ENCODE measurements at regions not wholly inside any gene's neighbourhood (a gene's known extent, or its start where the extent isn't known, plus 50 kb on each side); places are given as distances from the start of the nearest gene placed in this dataset.

GRCh38 chr18:78676622-78677482 lies 302.8 kb upstream of the SALL3 start:
- Mint-ChIP-seq H3K36me3 (no peaks in the 10 kb centered on the region), H3K9me3 (no peaks in the 10 kb centered on the region), H3K27me3 (no peaks in the 10 kb centered on the region), H3K4me1 (no peaks in the 10 kb centered on the region), H3K27ac (no peak overlapping the region), H3K4me3 (no peak overlapping the region)

GRCh38 chr18:78677483-78678317 lies 301.9 kb upstream of the SALL3 start:
- Mint-ChIP-seq H3K4me3 (no peak overlapping the region), H3K9me3 (no peaks in the 10 kb centered on the region), H3K36me3 (no peaks in the 10 kb centered on the region), H3K4me1 (no peaks in the 10 kb centered on the region), H3K27me3 (no peaks in the 10 kb centered on the region), H3K27ac (no peak overlapping the region)

- Mint-ChIP-seq H3K4me1 (no peaks in the 10 kb centered on the region), H3K9me3 (no peaks in the 10 kb centered on the region)
These were observed 301.3 kb upstream of the SALL3 start for GRCh38 chr18:78678318-78678695.

GRCh38 chr18:78679031-78679430 lies 300.6 kb upstream of the SALL3 start:
- Mint-ChIP-seq H3K4me3 (no peak overlapping the region), H3K9me3 (no peaks in the 10 kb centered on the region), H3K4me1 (no peaks in the 10 kb centered on the region), H3K36me3 (no peaks in the 10 kb centered on the region), H3K27ac (no peak overlapping the region), H3K27me3 (no peaks in the 10 kb centered on the region)

More at GRCh38 chr18:78678318-78678695, 301.3 kb upstream of the SALL3 start:
- no peak overlapping the region for H3K27ac Mint-ChIP-seq
- H3K27me3 Mint-ChIP-seq, result no peaks in the 10 kb centered on the region
- no peaks in the 10 kb centered on the region for H3K36me3 Mint-ChIP-seq
- no peak overlapping the region for H3K4me3 Mint-ChIP-seq

- Mint-ChIP-seq H3K4me1 (no peaks in the 10 kb centered on the region), H3K27me3 (no peaks in the 10 kb centered on the region), H3K36me3 (no peaks in the 10 kb centered on the region), H3K4me3 (no peak overlapping the region), H3K27ac (no peak overlapping the region), H3K9me3 (no peaks in the 10 kb centered on the region)
These were observed 299.9 kb upstream of the SALL3 start for GRCh38 chr18:78679613-78680260.

- H3K27ac Mint-ChIP-seq, result no peak overlapping the region
- H3K4me1 Mint-ChIP-seq, result no peaks in the 10 kb centered on the region
- H3K4me3 Mint-ChIP-seq, result no peak overlapping the region
- H3K27me3 Mint-ChIP-seq, result no peaks in the 10 kb centered on the region
- no peaks in the 10 kb centered on the region for H3K36me3 Mint-ChIP-seq
- no peaks in the 10 kb centered on the region for H3K9me3 Mint-ChIP-seq
These were observed 298.2 kb upstream of the SALL3 start for GRCh38 chr18:78681396-78681795.

- no peak overlapping the region for H3K27ac Mint-ChIP-seq
- no peaks in the 10 kb centered on the region for H3K9me3 Mint-ChIP-seq
- no peaks in the 10 kb centered on the region for H3K4me1 Mint-ChIP-seq
- no peak overlapping the region for H3K4me3 Mint-ChIP-seq
- H3K36me3 Mint-ChIP-seq, result no peaks in the 10 kb centered on the region
- no peaks in the 10 kb centered on the region for H3K27me3 Mint-ChIP-seq
These were observed 297.7 kb upstream of the SALL3 start for GRCh38 chr18:78681934-78682333.

- Mint-ChIP-seq H3K36me3 (no peaks in the 10 kb centered on the region), H3K27me3 (no peaks in the 10 kb centered on the region), H3K4me1 (no peaks in the 10 kb centered on the region), H3K9me3 (no peaks in the 10 kb centered on the region), H3K27ac (no peak overlapping the region), H3K4me3 (no peak overlapping the region)
These were observed 296.9 kb upstream of the SALL3 start for GRCh38 chr18:78682716-78683115.

GRCh38 chr18:78683191-78684010 lies 296.2 kb upstream of the SALL3 start:
- H3K9me3 Mint-ChIP-seq, result no peaks in the 10 kb centered on the region
- H3K4me3 Mint-ChIP-seq, result no peak overlapping the region
- H3K27ac Mint-ChIP-seq, result no peak overlapping the region
- H3K36me3 Mint-ChIP-seq, result no peaks in the 10 kb centered on the region
- H3K27me3 Mint-ChIP-seq, result no peaks in the 10 kb centered on the region
- H3K4me1 Mint-ChIP-seq, result no peaks in the 10 kb centered on the region

- no peaks in the 10 kb centered on the region for H3K36me3 Mint-ChIP-seq
- no peaks in the 10 kb centered on the region for H3K9me3 Mint-ChIP-seq
- H3K4me3 Mint-ChIP-seq, result no peak overlapping the region
- no peak overlapping the region for H3K27ac Mint-ChIP-seq
- no peaks in the 10 kb centered on the region for H3K4me1 Mint-ChIP-seq
- no peaks in the 10 kb centered on the region for H3K27me3 Mint-ChIP-seq
These were observed 294.2 kb upstream of the SALL3 start for GRCh38 chr18:78685250-78685979.

- Mint-ChIP-seq H3K27ac (no peak overlapping the region), H3K36me3 (no peaks in the 10 kb centered on the region), H3K27me3 (no peaks in the 10 kb centered on the region), H3K9me3 (no peaks in the 10 kb centered on the region), H3K4me3 (no peak overlapping the region), H3K4me1 (no peaks in the 10 kb centered on the region)
These were observed 293.6 kb upstream of the SALL3 start for GRCh38 chr18:78685980-78686530.

GRCh38 chr18:78686976-78687685 lies 292.5 kb upstream of the SALL3 start:
- Mint-ChIP-seq H3K27ac (no peak overlapping the region), H3K4me1 (no peaks in the 10 kb centered on the region), H3K4me3 (no peak overlapping the region), H3K9me3 (no peaks in the 10 kb centered on the region), H3K36me3 (no peaks in the 10 kb centered on the region), H3K27me3 (no peaks in the 10 kb centered on the region)

- Mint-ChIP-seq H3K27me3 (no peaks in the 10 kb centered on the region), H3K36me3 (no peaks in the 10 kb centered on the region), H3K4me1 (no peaks in the 10 kb centered on the region), H3K27ac (no peak overlapping the region), H3K4me3 (no peak overlapping the region), H3K9me3 (no peaks in the 10 kb centered on the region)
These were observed 291.9 kb upstream of the SALL3 start for GRCh38 chr18:78687736-78688135.

GRCh38 chr18:78688249-78688648 lies 291.4 kb upstream of the SALL3 start:
- H3K36me3 Mint-ChIP-seq, result no peaks in the 10 kb centered on the region
- no peak overlapping the region for H3K4me3 Mint-ChIP-seq
- no peak overlapping the region for H3K27ac Mint-ChIP-seq

More at GRCh38 chr18:78688249-78688648, 291.4 kb upstream of the SALL3 start:
- Mint-ChIP-seq H3K9me3 (no peaks in the 10 kb centered on the region), H3K4me1 (no peaks in the 10 kb centered on the region), H3K27me3 (peaks cover 3% of the 10 kb centered on the region)

Measured in activated naive CD4-positive, alpha-beta T cell treated with anti-CD3 and anti-CD28 coated beads, Interleukin-2, amount 50 U/mL, for 24 hours (primary cell).